SK-N-SH (cell line): ENCODE measurements at regions not wholly inside any gene's neighbourhood (a gene's known extent, or its start where the extent isn't known, plus 50 kb on each side); places are given as distances from the start of the nearest gene placed in this dataset.

Experiments
- CTCF ChIA-PET: fragments of 300-600, 350-600 bp; formaldehyde crosslinking; extraction: SDS; loops from one replicate; lab custom pipeline; 2021; lab: Yijun Ruan, JAX
- POLR2A ChIA-PET: fragments of 350-600 bp; sonication (Branson Sonifier 250); formaldehyde crosslinking; extraction: SDS; loops from one replicate; lab custom pipeline; 2020; ENCODE audit warnings: antibody characterized with exemption, inconsistent platforms; lab: Yijun Ruan, JAX
- DNase-seq: peaks from one replicate; pipeline ENCODE4 v3.0.0; 2012
- H2AFZ ChIP-seq: fragments of 200-600 bp; sonication (generic); 2 replicates; pipeline ENCODE4 v1.8.1; 2016; ENCODE audit warnings: antibody characterized with exemption, mild to moderate bottlenecking, low read depth
- H3F3A ChIP-seq: fragments of 200-600 bp; sonication (generic); replicated peaks from 2 replicates; pipeline ENCODE3; 2016; ENCODE audit warnings: antibody characterized with exemption, mild to moderate bottlenecking; ENCODE audit not compliant: insufficient read depth
- H3K27ac ChIP-seq, 2 experiments: fragments of 200-500 bp in 1 of 2; fragments of 200-600 bp in 1 of 2; sonication (Bioruptor generic) in 1 of 2; sonication (generic), shearing (Covaris generic) in 1 of 2; 2 replicates each; pipeline versions ENCODE4 v1.5.1 to v1.6.1; 2014 to 2016; ENCODE audit warnings: low read depth in 2 of 2, inconsistent platforms in 1 of 2, low read length in 1 of 2, mild to moderate bottlenecking in 1 of 2, mixed read lengths in 1 of 2
- H3K27me3 ChIP-seq: fragments of 200-600 bp; sonication (generic), shearing (Covaris generic); 2 replicates; pipeline ENCODE4 v1.6.1; 2016; ENCODE audit warnings: mixed run types; ENCODE audit not compliant: insufficient read depth
- H3K36me3 ChIP-seq, 2 experiments: fragments of 200-500 bp in 1 of 2; fragments of 200-600 bp in 1 of 2; sonication (Bioruptor generic) in 1 of 2; sonication (generic) in 1 of 2; replicated peaks in 1 of 2; 2 replicates each; pipeline versions ENCODE3 to v1.5.1; 2014 to 2016; ENCODE audit warnings: low read length in 1 of 2, mild to moderate bottlenecking in 1 of 2; ENCODE audit not compliant: insufficient read depth in 2 of 2, control insufficient read depth in 1 of 2
- H3K4me1 ChIP-seq, 2 experiments: fragments of 200-500 bp in 1 of 2; fragments of 200-600 bp in 1 of 2; sonication (Bioruptor generic) in 1 of 2; sonication (generic), shearing (Covaris generic) in 1 of 2; 2 replicates each; pipeline versions ENCODE4 v1.5.1 to v1.6.1; 2014 to 2016; ENCODE audit warnings: low read depth in 1 of 2, low read length in 1 of 2, mixed run types in 1 of 2; ENCODE audit not compliant: insufficient read depth in 2 of 2, control insufficient read depth in 1 of 2
- H3K4me2 ChIP-seq: fragments of 200-600 bp; sonication (generic), shearing (Covaris generic); 2 replicates; pipeline ENCODE4 v1.6.1; 2017; ENCODE audit warnings: mixed run types
- H3K4me3 ChIP-seq, 2 experiments: fragments of 200-500 bp in 1 of 2; fragments of 200-600 bp in 1 of 2; sonication (Bioruptor generic) in 1 of 2; sonication (generic), shearing (Covaris generic) in 1 of 2; 2 replicates each; pipeline versions ENCODE4 v1.5.1 to v1.8.1; 2014 to 2016; ENCODE audit warnings: low read depth in 2 of 2, inconsistent platforms in 1 of 2, low read length in 1 of 2, mild to moderate bottlenecking in 1 of 2, mixed read lengths in 1 of 2, moderate library complexity in 1 of 2
- H3K79me2 ChIP-seq: fragments of 200-600 bp; sonication (generic); 2 replicates; pipeline ENCODE4 v1.8.1; 2017; ENCODE audit warnings: mild to moderate bottlenecking; ENCODE audit not compliant: insufficient read depth
- H3K9ac ChIP-seq: fragments of 200-600 bp; sonication (generic); 2 replicates; pipeline ENCODE4 v1.6.1; 2017; ENCODE audit warnings: mixed run types
- H3K9me2 ChIP-seq: fragments of 200-600 bp; sonication (generic); 2 replicates; pipeline ENCODE4 v1.6.1; 2017; ENCODE audit warnings: mixed run types
- H3K9me3 ChIP-seq: fragments of 200-600 bp; sonication (generic); 2 replicates; pipeline ENCODE4 v1.6.1; 2017; ENCODE audit warnings: mixed run types, mild to moderate bottlenecking, moderate library complexity
- H4K20me1 ChIP-seq: fragments of 200-600 bp; sonication (generic); 2 replicates; pipeline ENCODE4 v1.6.1; 2017; ENCODE audit warnings: mild to moderate bottlenecking, mixed run types; ENCODE audit not compliant: insufficient read depth
- CHD2 ChIP-seq: fragments of 150-350 bp; IDR thresholded peaks from 2 replicates; pipeline ENCODE4 v1.6.1; 2018; ENCODE audit warnings: low read length; ENCODE audit not compliant: partially characterized antibody
- EP300 ChIP-seq, 2 experiments: IDR thresholded peaks; 2 replicates each; pipeline versions ENCODE4 v1.4.0 to v1.6.1; 2012; ENCODE audit warnings: borderline replicate concordance in 1 of 2, low read depth in 1 of 2, low read length in 1 of 2
- FOSL2 ChIP-seq: IDR thresholded peaks from 2 replicates; pipeline ENCODE4 v1.4.0; 2012; ENCODE audit warnings: low read depth, mild to moderate bottlenecking, moderate library complexity, borderline replicate concordance
- FOXJ3 ChIP-seq: sonication (generic); formaldehyde crosslinking; IDR thresholded peaks from 2 replicates; pipeline ENCODE4 v1.5.1; 2020; ENCODE audit warnings: mild to moderate bottlenecking, missing genetic modification reagents
- FOXM1 ChIP-seq: IDR thresholded peaks from 2 replicates; pipeline ENCODE4 v1.4.0; 2012; ENCODE audit warnings: low read depth, mild to moderate bottlenecking
- GABPA ChIP-seq: IDR thresholded peaks from 2 replicates; pipeline ENCODE4 v1.4.0; 2012; ENCODE audit warnings: low read depth, mild to moderate bottlenecking
- GATA2 ChIP-seq: sonication (generic); formaldehyde crosslinking; IDR thresholded peaks from 2 replicates; pipeline ENCODE4 v1.5.0; 2020; ENCODE audit warnings: mild to moderate bottlenecking, missing genetic modification reagents
- IRF3 ChIP-seq: fragments of 150-350 bp; IDR thresholded peaks from 2 replicates; pipeline ENCODE4 v1.6.1; 2016; ENCODE audit warnings: mild to moderate bottlenecking, low read depth, low read length
- JUND ChIP-seq: IDR thresholded peaks from 2 replicates; pipeline ENCODE4 v1.4.0; 2012
- NFIC ChIP-seq: IDR thresholded peaks from 2 replicates; pipeline ENCODE4 v1.4.0; 2012; ENCODE audit warnings: borderline replicate concordance
- NRF1 ChIP-seq: IDR thresholded peaks from 2 replicates; pipeline ENCODE4 v1.6.1; 2012; ENCODE audit warnings: low read depth, mild to moderate bottlenecking, low read length
- POLR2AphosphoS5 ChIP-seq: IDR thresholded peaks from 2 replicates; pipeline ENCODE4 v1.6.1; 2012; ENCODE audit warnings: low read depth, low read length
- RCOR1 ChIP-seq: fragments of 150-350 bp; IDR thresholded peaks from 2 replicates; pipeline ENCODE4 v1.6.1; 2017; ENCODE audit warnings: antibody characterized with exemption, low read length
- RFX5 ChIP-seq: IDR thresholded peaks from 2 replicates; pipeline ENCODE4 v1.6.1; 2012; ENCODE audit warnings: mild to moderate bottlenecking, improper control_type of control experiment, low read length
- SIN3A ChIP-seq: IDR thresholded peaks from 2 replicates; pipeline ENCODE4 v1.6.1; 2012; ENCODE audit warnings: low read depth, mild to moderate bottlenecking, low read length, moderate library complexity, borderline replicate concordance
- SMC3 ChIP-seq: IDR thresholded peaks from 2 replicates; pipeline ENCODE4 v1.6.1; 2012; ENCODE audit warnings: low read depth, low read length, improper control_type of control experiment
- TAF1 ChIP-seq: IDR thresholded peaks from 2 replicates; pipeline ENCODE4 v1.6.1; 2012; ENCODE audit warnings: low read depth, mild to moderate bottlenecking, low read length, moderate library complexity, borderline replicate concordance
- YY1 ChIP-seq: IDR thresholded peaks from 2 replicates; pipeline ENCODE4 v1.4.0; 2012; ENCODE audit warnings: low read depth, mild to moderate bottlenecking
- WGBS: methylation state at CpG from one replicate; pipeline ENCODE4 v1.1.6; 2017; ENCODE audit warnings: low lambda C conversion rate; 5-methylcytosine and 5-hydroxymethylcytosine counted together
- TF ChIP-seq, protein P1 (sequence below): IDR thresholded peaks from 2 replicates; pipeline ENCODE4 v1.4.0; 2012; ENCODE audit warnings: low read depth
- TF ChIP-seq, protein P2 (sequence below): IDR thresholded peaks from 2 replicates; pipeline ENCODE4 v1.4.0; 2012; ENCODE audit warnings: low read depth, borderline replicate concordance
- TF ChIP-seq, protein P3 (sequence below): IDR thresholded peaks from 2 replicates; pipeline ENCODE4 v1.6.1; 2012; ENCODE audit warnings: mild to moderate bottlenecking, low read depth, low read length, moderate library complexity
- TF ChIP-seq, protein P4 (sequence below): IDR thresholded peaks from 2 replicates; pipeline ENCODE4; 2012

DNA sequence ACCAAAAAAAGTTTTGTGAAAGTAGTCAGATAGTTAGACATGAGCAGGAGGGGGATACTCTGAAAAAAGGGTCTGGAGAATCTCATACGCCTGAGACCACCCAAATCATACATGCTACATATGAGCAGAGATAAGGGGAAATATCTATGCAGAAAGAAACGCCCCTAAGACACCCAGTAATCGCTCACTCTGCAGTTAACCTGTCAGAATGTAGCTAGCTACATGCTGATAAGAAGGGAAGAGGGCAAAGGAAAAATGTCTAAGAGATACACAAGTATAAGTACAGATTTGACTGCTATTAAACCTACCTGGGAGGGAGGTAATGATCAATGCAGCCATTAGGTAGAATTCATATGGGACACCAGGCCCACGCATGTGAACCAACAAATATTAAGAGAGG is 1159.5 kb upstream of the PCDH10 start:
- no peaks in the 10 kb centered on the region for H3K27me3 ChIP-seq
- no peak overlapping the region for H3K4me2 ChIP-seq
- H3K4me1 ChIP-seq, result no peaks in the 10 kb centered on the region
- WGBS, result 7% methylated on average over 4 of the region's 4 CpGs
- H2AFZ ChIP-seq, result no peak overlapping the region
- no peaks in the 10 kb centered on the region for H3K36me3 ChIP-seq
- ChIA-PET POLR2A (no interaction called here), CTCF (no interaction called here)
- TF ChIP-seq FOXJ3 (no peak), YY1 (no peak), NRF1 (no peak), TAF1 (no peak), GATA2 (CRISPR knock-in tag) (no peak), RFX5 (no peak), CHD2 (no peak), NFIC (no peak), POLR2AphosphoS5 (no peak)
- TF ChIP-seq, protein P1, sequence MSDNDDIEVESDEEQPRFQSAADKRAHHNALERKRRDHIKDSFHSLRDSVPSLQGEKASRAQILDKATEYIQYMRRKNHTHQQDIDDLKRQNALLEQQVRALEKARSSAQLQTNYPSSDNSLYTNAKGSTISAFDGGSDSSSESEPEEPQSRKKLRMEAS, result no peak
- no peaks in the 10 kb centered on the region for H3F3A ChIP-seq
- H3K9ac ChIP-seq, result no peak overlapping the region
- H3K4me3 ChIP-seq, result no peak overlapping the region
- H3K79me2 ChIP-seq, result no peaks in the 10 kb centered on the region
- no peaks in the 10 kb centered on the region for H3K9me3 ChIP-seq
- H3K27ac ChIP-seq, result no peak overlapping the region
- no peaks in the 10 kb centered on the region for H3K9me2 ChIP-seq
- no peaks in the 10 kb centered on the region for H4K20me1 ChIP-seq
- DNase-seq, result no peak

- no peaks in the 10 kb centered on the region for H3K36me3 ChIP-seq
- no peak overlapping the region for H2AFZ ChIP-seq
- no peaks in the 10 kb centered on the region for H3K79me2 ChIP-seq
- ChIA-PET POLR2A (no interaction called here), CTCF (interaction anchor here (1.0 kb wide), 1 partner anchor 26 kb away, joined by 3 read pairs; no protein-coding TSS in a partner anchor)
- no peak overlapping the region for H3K27ac ChIP-seq
- H3K4me2 ChIP-seq, result no peak overlapping the region
- no peak overlapping the region for H3K4me3 ChIP-seq
- H4K20me1 ChIP-seq, result no peaks in the 10 kb centered on the region
- no peaks in the 10 kb centered on the region for H3K27me3 ChIP-seq
- no peak for DNase-seq
- 17% methylated on average over 4 of the region's 4 CpGs for WGBS
- H3F3A ChIP-seq, result no peaks in the 10 kb centered on the region
- H3K4me1 ChIP-seq, result no peaks in the 10 kb centered on the region
- no peaks in the 10 kb centered on the region for H3K9me2 ChIP-seq
- H3K9ac ChIP-seq, result no peak overlapping the region
- H3K9me3 ChIP-seq, result no peaks in the 10 kb centered on the region
- TF ChIP-seq SMC3, result no peak
- TF ChIP-seq, protein P2, sequence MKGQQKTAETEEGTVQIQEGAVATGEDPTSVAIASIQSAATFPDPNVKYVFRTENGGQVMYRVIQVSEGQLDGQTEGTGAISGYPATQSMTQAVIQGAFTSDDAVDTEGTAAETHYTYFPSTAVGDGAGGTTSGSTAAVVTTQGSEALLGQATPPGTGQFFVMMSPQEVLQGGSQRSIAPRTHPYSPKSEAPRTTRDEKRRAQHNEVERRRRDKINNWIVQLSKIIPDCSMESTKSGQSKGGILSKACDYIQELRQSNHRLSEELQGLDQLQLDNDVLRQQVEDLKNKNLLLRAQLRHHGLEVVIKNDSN, result no peak
- no peak for TF ChIP-seq RCOR1
- no peak for TF ChIP-seq IRF3
- TF ChIP-seq FOSL2, result no peak
- TF ChIP-seq SIN3A, result no peak
- no peak for TF ChIP-seq FOXM1
- no peak for TF ChIP-seq JUND
- TF ChIP-seq, protein P3, sequence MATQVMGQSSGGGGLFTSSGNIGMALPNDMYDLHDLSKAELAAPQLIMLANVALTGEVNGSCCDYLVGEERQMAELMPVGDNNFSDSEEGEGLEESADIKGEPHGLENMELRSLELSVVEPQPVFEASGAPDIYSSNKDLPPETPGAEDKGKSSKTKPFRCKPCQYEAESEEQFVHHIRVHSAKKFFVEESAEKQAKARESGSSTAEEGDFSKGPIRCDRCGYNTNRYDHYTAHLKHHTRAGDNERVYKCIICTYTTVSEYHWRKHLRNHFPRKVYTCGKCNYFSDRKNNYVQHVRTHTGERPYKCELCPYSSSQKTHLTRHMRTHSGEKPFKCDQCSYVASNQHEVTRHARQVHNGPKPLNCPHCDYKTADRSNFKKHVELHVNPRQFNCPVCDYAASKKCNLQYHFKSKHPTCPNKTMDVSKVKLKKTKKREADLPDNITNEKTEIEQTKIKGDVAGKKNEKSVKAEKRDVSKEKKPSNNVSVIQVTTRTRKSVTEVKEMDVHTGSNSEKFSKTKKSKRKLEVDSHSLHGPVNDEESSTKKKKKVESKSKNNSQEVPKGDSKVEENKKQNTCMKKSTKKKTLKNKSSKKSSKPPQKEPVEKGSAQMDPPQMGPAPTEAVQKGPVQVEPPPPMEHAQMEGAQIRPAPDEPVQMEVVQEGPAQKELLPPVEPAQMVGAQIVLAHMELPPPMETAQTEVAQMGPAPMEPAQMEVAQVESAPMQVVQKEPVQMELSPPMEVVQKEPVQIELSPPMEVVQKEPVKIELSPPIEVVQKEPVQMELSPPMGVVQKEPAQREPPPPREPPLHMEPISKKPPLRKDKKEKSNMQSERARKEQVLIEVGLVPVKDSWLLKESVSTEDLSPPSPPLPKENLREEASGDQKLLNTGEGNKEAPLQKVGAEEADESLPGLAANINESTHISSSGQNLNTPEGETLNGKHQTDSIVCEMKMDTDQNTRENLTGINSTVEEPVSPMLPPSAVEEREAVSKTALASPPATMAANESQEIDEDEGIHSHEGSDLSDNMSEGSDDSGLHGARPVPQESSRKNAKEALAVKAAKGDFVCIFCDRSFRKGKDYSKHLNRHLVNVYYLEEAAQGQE, result no peak
- TF ChIP-seq, protein P4, sequence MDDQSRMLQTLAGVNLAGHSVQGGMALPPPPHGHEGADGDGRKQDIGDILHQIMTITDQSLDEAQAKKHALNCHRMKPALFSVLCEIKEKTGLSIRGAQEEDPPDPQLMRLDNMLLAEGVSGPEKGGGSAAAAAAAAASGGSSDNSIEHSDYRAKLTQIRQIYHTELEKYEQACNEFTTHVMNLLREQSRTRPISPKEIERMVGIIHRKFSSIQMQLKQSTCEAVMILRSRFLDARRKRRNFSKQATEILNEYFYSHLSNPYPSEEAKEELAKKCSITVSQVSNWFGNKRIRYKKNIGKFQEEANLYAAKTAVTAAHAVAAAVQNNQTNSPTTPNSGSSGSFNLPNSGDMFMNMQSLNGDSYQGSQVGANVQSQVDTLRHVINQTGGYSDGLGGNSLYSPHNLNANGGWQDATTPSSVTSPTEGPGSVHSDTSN, result no peak
- no peak for TF ChIP-seq YY1
- TF ChIP-seq EP300 (IDR thresholded peaks at IDR 0.05; ENCODE audit: borderline replicate concordance in 1 of 2, low read depth in 1 of 2, low read length in 1 of 2), result no peak
- TF ChIP-seq CHD2, result no peak
- TF ChIP-seq GABPA, result no peak
Observed at GRCh38 chr4:132001542-132001941, 1147.6 kb upstream of the PCDH10 start.
